OCI-LY7 (cell line): ENCODE measurements at regions not wholly inside any gene's neighbourhood (a gene's known extent, or its start where the extent isn't known, plus 50 kb on each side); places are given as distances from the start of the nearest gene placed in this dataset.

Experiments
- EZH2phosphoT487 ChIP-seq: fragments of 200-600 bp; sonication (generic); IDR thresholded peaks from 2 replicates; pipeline ENCODE4 v1.6.1; 2018; ENCODE audit warnings: low read depth, borderline replicate concordance, mild to moderate bottlenecking, mixed run types, antibody characterized with exemption, low read length, moderate library complexity, mixed read lengths
- TF ChIP-seq, protein P1 (sequence below): fragments of 200-600 bp; sonication (generic); conservative IDR thresholded peaks from 2 replicates; pipeline ENCODE4 v1.5.1; 2014; ENCODE audit warnings: mild to moderate bottlenecking, antibody characterized with exemption, low read length, moderate library complexity, mixed read lengths

GRCh38 chr13:76091076-76091475, 454.9 kb downstream of the LMO7 start:
- TF ChIP-seq, protein P1, sequence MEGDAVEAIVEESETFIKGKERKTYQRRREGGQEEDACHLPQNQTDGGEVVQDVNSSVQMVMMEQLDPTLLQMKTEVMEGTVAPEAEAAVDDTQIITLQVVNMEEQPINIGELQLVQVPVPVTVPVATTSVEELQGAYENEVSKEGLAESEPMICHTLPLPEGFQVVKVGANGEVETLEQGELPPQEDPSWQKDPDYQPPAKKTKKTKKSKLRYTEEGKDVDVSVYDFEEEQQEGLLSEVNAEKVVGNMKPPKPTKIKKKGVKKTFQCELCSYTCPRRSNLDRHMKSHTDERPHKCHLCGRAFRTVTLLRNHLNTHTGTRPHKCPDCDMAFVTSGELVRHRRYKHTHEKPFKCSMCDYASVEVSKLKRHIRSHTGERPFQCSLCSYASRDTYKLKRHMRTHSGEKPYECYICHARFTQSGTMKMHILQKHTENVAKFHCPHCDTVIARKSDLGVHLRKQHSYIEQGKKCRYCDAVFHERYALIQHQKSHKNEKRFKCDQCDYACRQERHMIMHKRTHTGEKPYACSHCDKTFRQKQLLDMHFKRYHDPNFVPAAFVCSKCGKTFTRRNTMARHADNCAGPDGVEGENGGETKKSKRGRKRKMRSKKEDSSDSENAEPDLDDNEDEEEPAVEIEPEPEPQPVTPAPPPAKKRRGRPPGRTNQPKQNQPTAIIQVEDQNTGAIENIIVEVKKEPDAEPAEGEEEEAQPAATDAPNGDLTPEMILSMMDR = no peak
- TF ChIP-seq EZH2phosphoT487 = no peak
